ENCODE measurements at regions not wholly inside any gene's neighbourhood (a gene's known extent, or its start where the extent isn't known, plus 50 kb on each side); places are given as distances from the start of the nearest gene placed in this dataset.

- TF ChIP-seq RAD21 (IDR thresholded peaks at IDR 0.05; ENCODE audit: insufficient read depth, low read depth, low read length) = no peak
- no peak for TF ChIP-seq MYB (IDR thresholded peaks at IDR 0.05; ENCODE audit: borderline replicate concordance, low read depth, low read length)
- TF ChIP-seq ZBTB4 (CRISPR knock-in tag; IDR thresholded peaks at IDR 0.05) = no peak
- no peak for TF ChIP-seq CTCF (IDR thresholded peaks at IDR 0.05 in 2 of 3, conservative IDR thresholded peaks at IDR 0.05 in 1 of 3; ENCODE audit: control insufficient read depth in 2 of 3, extremely low read depth in 1 of 3, insufficient read depth in 1 of 3, low read depth in 3 of 3, low read length in 3 of 3)
- no peak for TF ChIP-seq KAT2A (conservative IDR thresholded peaks at IDR 0.05; ENCODE audit: control insufficient read depth, low read depth, low read length)
- no peak for TF ChIP-seq NBN (IDR thresholded peaks at IDR 0.05)
- TF ChIP-seq CREB1 (IDR thresholded peaks at IDR 0.05; ENCODE audit: low read depth) = no peak
Measured at GRCh38 chr2:60296219-60296955, 257.1 kb downstream of the BCL11A start.

Data from GM12878 (cell line).